Kidney (tissue), 13 donors: ENCODE measurements at regions not wholly inside any gene's neighbourhood (a gene's known extent, or its start where the extent isn't known, plus 50 kb on each side); places are given as distances from the start of the nearest gene placed in this dataset.

Experiments used
- DNase-seq, 5 donors: peaks; one replicate each; pipeline ENCODE4 v3.0.0-alpha.2; 2013 to 2020
- FAIRE-seq: peaks from 2 replicates; lab custom pipeline; 2012; peaks lifted over from hg19 to GRCh38; lab: Jason Lieb, UNC
- H3K27ac ChIP-seq, 2 donors: one replicate each; pipeline ENCODE4 v1.7.0; 2013; ENCODE audit warnings: low read depth in 2 of 2, low read length in 2 of 2, inconsistent platforms in 1 of 2
- H3K27me3 ChIP-seq: one replicate; pipeline ENCODE4 v1.7.1; 2013; ENCODE audit warnings: low read length, inconsistent platforms; ENCODE audit not compliant: control insufficient read depth, insufficient read depth
- H3K36me3 ChIP-seq, 3 donors: one replicate each; pipeline versions ENCODE4 v1.7.0 to v1.7.1; 2013; ENCODE audit warnings: low read length in 3 of 3, control low read depth in 1 of 3, inconsistent platforms in 1 of 3; ENCODE audit not compliant: insufficient read depth in 3 of 3, control insufficient read depth in 2 of 3
- H3K4me1 ChIP-seq, 3 donors: one replicate each; pipeline versions ENCODE4 v1.7.0 to v1.7.1; 2013; ENCODE audit warnings: low read length in 3 of 3, inconsistent platforms in 1 of 3, low read depth in 1 of 3; ENCODE audit not compliant: control insufficient read depth in 2 of 3, insufficient read depth in 2 of 3
- H3K4me3 ChIP-seq, 3 donors: one replicate each; pipeline versions ENCODE4 v1.7.0 to v1.8.1; 2013; ENCODE audit warnings: low read length in 3 of 3, control low read depth in 1 of 3, inconsistent platforms in 1 of 3
- H3K9ac ChIP-seq, 3 donors: one replicate each; pipeline versions ENCODE4 v1.7.0 to v1.7.1; 2013; ENCODE audit warnings: low read length in 3 of 3, control low read depth in 1 of 3, inconsistent platforms in 1 of 3
- H3K9me3 ChIP-seq, 3 donors: one replicate each; pipeline versions ENCODE4 v1.7.0 to v1.7.1; 2013; ENCODE audit warnings: low read length in 3 of 3, control low read depth in 1 of 3, inconsistent platforms in 1 of 3; ENCODE audit not compliant: control insufficient read depth in 2 of 3, insufficient read depth in 1 of 3
- CTCF ChIP-seq: IDR thresholded peaks from 3 replicates; pipeline ENCODE4 v1.5.1; 2012; ENCODE audit warnings: mild to moderate bottlenecking, moderate library complexity, borderline replicate concordance; ENCODE audit not compliant: insufficient read depth; ENCODE audit errors: extremely low read depth
- intact Hi-C: fragments of 100-400 bp; cut with DNase I; formaldehyde crosslinking; loops from one replicate; pipeline ENCODE4 v1.11.1; 2022
- donor health status: control.
- donor health status: control.
- donor health status: control.
- donor health status: control.
- donor health status: control.
- donor health status: DM: yes; HTN: yes; CAD: no.
- donor health status: Normal renal cell carcinoma (clear cell type).

GRCh38 chr2:38507712-38508111, 95.0 kb downstream of the HNRNPLL start:
- intact Hi-C loops, result no loop called here
- Histone ChIP-seq H3K9ac (no peak overlapping the region), H3K27me3 (no peaks in the 10 kb centered on the region), H3K27ac (no peak overlapping the region), H3K9me3 (no peaks in the 10 kb centered on the region), H3K4me3 (no peak overlapping the region), H3K36me3 (no peaks in the 10 kb centered on the region), H3K4me1 (peaks cover 0 to 13% (median 10%) of the 10 kb centered on the region in 3 donors)
- DNase-seq (no peak), FAIRE-seq (no peak)
- no peak for TF ChIP-seq CTCF

- no peak overlapping the region for H3K27ac ChIP-seq
- no peak for FAIRE-seq
- DNase-seq, result peak in 1 of 5 donors; percentile 4
Measured at GRCh38 chr2:38505779-38506178, 96.9 kb downstream of the HNRNPLL start.

GRCh38 chr2:38504169-38504568, 98.6 kb downstream of the HNRNPLL start:
- FAIRE-seq (no peak), DNase-seq (no peak)
- Histone ChIP-seq H3K4me1 (peaks cover 0 to 9% (median 5%) of the 10 kb centered on the region in 3 donors), H3K27me3 (no peaks in the 10 kb centered on the region), H3K9ac (no peak overlapping the region), H3K36me3 (no peaks in the 10 kb centered on the region), H3K27ac (no peak overlapping the region), H3K9me3 (peaks cover 0 to 7% (median 0%) of the 10 kb centered on the region in 3 donors), H3K4me3 (no peak overlapping the region)
- intact Hi-C loops, result no loop called here
- TF ChIP-seq CTCF, result no peak

More at GRCh38 chr2:38505779-38506178, 96.9 kb downstream of the HNRNPLL start:
- H3K4me3 ChIP-seq, result no peak overlapping the region
- no peak overlapping the region for H3K9ac ChIP-seq
- H3K9me3 ChIP-seq, result peaks cover 0 to 7% (median 0%) of the 10 kb centered on the region in 3 donors
- intact Hi-C loops, result no loop called here
- TF ChIP-seq CTCF, result no peak
- no peaks in the 10 kb centered on the region for H3K36me3 ChIP-seq
- H3K4me1 ChIP-seq, result peaks cover 0 to 13% (median 10%) of the 10 kb centered on the region in 3 donors
- H3K27me3 ChIP-seq, result no peaks in the 10 kb centered on the region

GRCh38 chr2:38502107-38502506, 100.6 kb downstream of the HNRNPLL start:
- no peak for DNase-seq
- Histone ChIP-seq H3K9me3 (peaks cover 0 to 7% (median 0%) of the 10 kb centered on the region in 3 donors), H3K9ac (no peak overlapping the region), H3K36me3 (no peaks in the 10 kb centered on the region), H3K27me3 (no peaks in the 10 kb centered on the region), H3K4me1 (peaks cover 0 to 5% (median 0%) of the 10 kb centered on the region in 3 donors), H3K4me3 (no peak overlapping the region), H3K27ac (no peak overlapping the region)
- TF ChIP-seq CTCF, result no peak
- no peak for FAIRE-seq
- intact Hi-C loops, result no loop called here
